Keratinocyte (primary cell): ENCODE measurements at regions not wholly inside any gene's neighbourhood (a gene's known extent, or its start where the extent isn't known, plus 50 kb on each side); places are given as distances from the start of the nearest gene placed in this dataset.

Source experiments
- EZH2 ChIP-seq: IDR thresholded peaks from one replicate; pipeline ENCODE4 v1.6.1; 2012; ENCODE audit warnings: inconsistent platforms, mild to moderate bottlenecking, low read length, moderate library complexity
- TF ChIP-seq, protein P1 (sequence below), 3 experiments: IDR thresholded peaks in 1 of 3; conservative IDR thresholded peaks in 1 of 3; optimal IDR thresholded peaks in 1 of 3; 2 replicates in 2 of 3; 3 replicates in 1 of 3; pipeline versions ENCODE3 to v1.5.1; 2011; ENCODE audit warnings: low read length in 3 of 3, mild to moderate bottlenecking in 3 of 3, moderate library complexity in 2 of 3, control low read depth in 1 of 3, inconsistent platforms in 1 of 3; ENCODE audit not compliant: insufficient read depth in 2 of 3; ENCODE audit errors: extremely low read depth in 1 of 3

DNA sequence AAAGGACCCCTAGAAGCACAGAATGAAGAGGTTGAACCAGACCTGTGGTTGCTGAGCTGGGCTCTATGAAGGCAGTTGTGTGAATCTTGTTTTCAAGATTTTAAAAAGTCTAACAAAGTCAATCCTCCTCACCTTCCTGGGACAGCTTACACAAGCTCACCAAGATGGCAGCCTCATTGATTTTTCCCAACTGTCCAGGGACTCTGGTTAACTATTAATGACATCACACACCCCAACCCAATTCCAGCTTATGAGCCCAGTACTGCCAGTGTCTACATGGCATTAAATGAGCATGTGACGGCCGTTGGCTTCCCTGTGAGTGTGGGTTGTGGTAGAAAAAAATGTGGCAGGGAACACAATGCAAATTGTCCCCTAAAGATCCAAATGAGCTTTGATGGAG lies 137.0 kb downstream of the CHST1 start:
- TF ChIP-seq, protein P1, sequence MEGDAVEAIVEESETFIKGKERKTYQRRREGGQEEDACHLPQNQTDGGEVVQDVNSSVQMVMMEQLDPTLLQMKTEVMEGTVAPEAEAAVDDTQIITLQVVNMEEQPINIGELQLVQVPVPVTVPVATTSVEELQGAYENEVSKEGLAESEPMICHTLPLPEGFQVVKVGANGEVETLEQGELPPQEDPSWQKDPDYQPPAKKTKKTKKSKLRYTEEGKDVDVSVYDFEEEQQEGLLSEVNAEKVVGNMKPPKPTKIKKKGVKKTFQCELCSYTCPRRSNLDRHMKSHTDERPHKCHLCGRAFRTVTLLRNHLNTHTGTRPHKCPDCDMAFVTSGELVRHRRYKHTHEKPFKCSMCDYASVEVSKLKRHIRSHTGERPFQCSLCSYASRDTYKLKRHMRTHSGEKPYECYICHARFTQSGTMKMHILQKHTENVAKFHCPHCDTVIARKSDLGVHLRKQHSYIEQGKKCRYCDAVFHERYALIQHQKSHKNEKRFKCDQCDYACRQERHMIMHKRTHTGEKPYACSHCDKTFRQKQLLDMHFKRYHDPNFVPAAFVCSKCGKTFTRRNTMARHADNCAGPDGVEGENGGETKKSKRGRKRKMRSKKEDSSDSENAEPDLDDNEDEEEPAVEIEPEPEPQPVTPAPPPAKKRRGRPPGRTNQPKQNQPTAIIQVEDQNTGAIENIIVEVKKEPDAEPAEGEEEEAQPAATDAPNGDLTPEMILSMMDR (optimal IDR thresholded peaks at IDR 0.05 in 1 of 3, IDR thresholded peaks at IDR 0.05 in 1 of 3, conservative IDR thresholded peaks at IDR 0.05 in 1 of 3; ENCODE audit: extremely low read depth in 1 of 3, insufficient read depth in 2 of 3, low read length in 3 of 3): no peak
- TF ChIP-seq EZH2: no peak
